Keratinocyte (primary cell): ENCODE measurements at regions not wholly inside any gene's neighbourhood (a gene's known extent, or its start where the extent isn't known, plus 50 kb on each side); places are given as distances from the start of the nearest gene placed in this dataset.

ENCODE experiments used
- CTCF ChIP-seq, 3 experiments: IDR thresholded peaks in 1 of 3; conservative IDR thresholded peaks in 1 of 3; optimal IDR thresholded peaks in 1 of 3; 2 replicates in 2 of 3; 3 replicates in 1 of 3; pipeline versions ENCODE3 to v1.5.1; 2011; ENCODE audit warnings: low read length in 3 of 3, mild to moderate bottlenecking in 3 of 3, moderate library complexity in 2 of 3, control low read depth in 1 of 3, inconsistent platforms in 1 of 3; ENCODE audit not compliant: insufficient read depth in 2 of 3; ENCODE audit errors: extremely low read depth in 1 of 3
- EZH2 ChIP-seq: IDR thresholded peaks from one replicate; pipeline ENCODE4 v1.6.1; 2012; ENCODE audit warnings: inconsistent platforms, mild to moderate bottlenecking, low read length, moderate library complexity

GRCh38 chr5:154702477-154702876, 52.7 kb upstream of the LARP1 start:
- no peak for TF ChIP-seq EZH2
- TF ChIP-seq CTCF (optimal IDR thresholded peaks at IDR 0.05 in 1 of 3, IDR thresholded peaks at IDR 0.05 in 1 of 3, conservative IDR thresholded peaks at IDR 0.05 in 1 of 3; ENCODE audit: extremely low read depth in 1 of 3, insufficient read depth in 2 of 3, low read length in 3 of 3) = no peak
